ENCODE measurements at regions not wholly inside any gene's neighbourhood (a gene's known extent, or its start where the extent isn't known, plus 50 kb on each side); places are given as distances from the start of the nearest gene placed in this dataset.

DNA sequence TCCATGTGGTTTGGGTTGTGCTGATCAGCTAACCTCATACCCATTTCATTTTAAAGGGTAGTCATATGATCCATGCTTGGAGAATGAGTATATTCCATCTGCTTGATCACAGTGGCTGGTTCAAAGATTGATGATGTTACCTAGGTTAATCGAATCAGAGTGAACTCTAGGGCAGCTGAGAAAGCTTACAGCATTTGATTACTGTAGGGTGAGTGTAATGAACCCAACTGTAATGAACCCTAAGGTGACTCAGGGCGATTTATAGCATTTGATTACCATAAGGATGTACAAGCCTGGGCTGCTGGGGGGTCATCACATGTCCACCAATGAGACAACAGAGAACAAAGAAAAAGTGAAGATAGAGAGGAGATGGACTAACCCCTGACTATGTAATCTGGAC lies 523.1 kb downstream of the ADRA2A start:
- H4K20me1 ChIP-seq (replicated peaks; ENCODE audit: insufficient read depth): no peaks in the 10 kb centered on the region
- no peak overlapping the region for H3K4me2 ChIP-seq
- H3K79me2 ChIP-seq (replicated peaks; ENCODE audit: insufficient read depth): no peaks in the 10 kb centered on the region
- no peaks in the 10 kb centered on the region for H3F3A ChIP-seq (replicated peaks; ENCODE audit: low read depth)
- no peak overlapping the region for H3K27ac ChIP-seq (ENCODE audit: low read depth)
- H3K4me1 ChIP-seq (ENCODE audit: insufficient read depth): no peaks in the 10 kb centered on the region
- DNase-seq (ENCODE audit: low spot score) (no peak), ATAC-seq (no peak)
- TF ChIP-seq EZH2phosphoT487 (IDR thresholded peaks at IDR 0.05; ENCODE audit: unreplicated experiment) (no peak), POLR2AphosphoS5 (IDR thresholded peaks at IDR 0.05; ENCODE audit: low read depth) (no peak), JUNB (IDR thresholded peaks at IDR 0.05; ENCODE audit: unreplicated experiment) (no peak), STAT1 (IDR thresholded peaks at IDR 0.05; ENCODE audit: unreplicated experiment) (no peak), CREB1 (CRISPR knock-in tag; IDR thresholded peaks at IDR 0.05; ENCODE audit: low read depth) (no peak), EZH2 (IDR thresholded peaks at IDR 0.05; ENCODE audit: low read depth, unreplicated experiment) (no peak), ZNF462 (CRISPR knock-in tag; IDR thresholded peaks at IDR 0.05) (no peak)
- TF ChIP-seq, protein P1, sequence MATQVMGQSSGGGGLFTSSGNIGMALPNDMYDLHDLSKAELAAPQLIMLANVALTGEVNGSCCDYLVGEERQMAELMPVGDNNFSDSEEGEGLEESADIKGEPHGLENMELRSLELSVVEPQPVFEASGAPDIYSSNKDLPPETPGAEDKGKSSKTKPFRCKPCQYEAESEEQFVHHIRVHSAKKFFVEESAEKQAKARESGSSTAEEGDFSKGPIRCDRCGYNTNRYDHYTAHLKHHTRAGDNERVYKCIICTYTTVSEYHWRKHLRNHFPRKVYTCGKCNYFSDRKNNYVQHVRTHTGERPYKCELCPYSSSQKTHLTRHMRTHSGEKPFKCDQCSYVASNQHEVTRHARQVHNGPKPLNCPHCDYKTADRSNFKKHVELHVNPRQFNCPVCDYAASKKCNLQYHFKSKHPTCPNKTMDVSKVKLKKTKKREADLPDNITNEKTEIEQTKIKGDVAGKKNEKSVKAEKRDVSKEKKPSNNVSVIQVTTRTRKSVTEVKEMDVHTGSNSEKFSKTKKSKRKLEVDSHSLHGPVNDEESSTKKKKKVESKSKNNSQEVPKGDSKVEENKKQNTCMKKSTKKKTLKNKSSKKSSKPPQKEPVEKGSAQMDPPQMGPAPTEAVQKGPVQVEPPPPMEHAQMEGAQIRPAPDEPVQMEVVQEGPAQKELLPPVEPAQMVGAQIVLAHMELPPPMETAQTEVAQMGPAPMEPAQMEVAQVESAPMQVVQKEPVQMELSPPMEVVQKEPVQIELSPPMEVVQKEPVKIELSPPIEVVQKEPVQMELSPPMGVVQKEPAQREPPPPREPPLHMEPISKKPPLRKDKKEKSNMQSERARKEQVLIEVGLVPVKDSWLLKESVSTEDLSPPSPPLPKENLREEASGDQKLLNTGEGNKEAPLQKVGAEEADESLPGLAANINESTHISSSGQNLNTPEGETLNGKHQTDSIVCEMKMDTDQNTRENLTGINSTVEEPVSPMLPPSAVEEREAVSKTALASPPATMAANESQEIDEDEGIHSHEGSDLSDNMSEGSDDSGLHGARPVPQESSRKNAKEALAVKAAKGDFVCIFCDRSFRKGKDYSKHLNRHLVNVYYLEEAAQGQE (IDR thresholded peaks at IDR 0.05; ENCODE audit: unreplicated experiment): no peak
- TF ChIP-seq, protein P2, sequence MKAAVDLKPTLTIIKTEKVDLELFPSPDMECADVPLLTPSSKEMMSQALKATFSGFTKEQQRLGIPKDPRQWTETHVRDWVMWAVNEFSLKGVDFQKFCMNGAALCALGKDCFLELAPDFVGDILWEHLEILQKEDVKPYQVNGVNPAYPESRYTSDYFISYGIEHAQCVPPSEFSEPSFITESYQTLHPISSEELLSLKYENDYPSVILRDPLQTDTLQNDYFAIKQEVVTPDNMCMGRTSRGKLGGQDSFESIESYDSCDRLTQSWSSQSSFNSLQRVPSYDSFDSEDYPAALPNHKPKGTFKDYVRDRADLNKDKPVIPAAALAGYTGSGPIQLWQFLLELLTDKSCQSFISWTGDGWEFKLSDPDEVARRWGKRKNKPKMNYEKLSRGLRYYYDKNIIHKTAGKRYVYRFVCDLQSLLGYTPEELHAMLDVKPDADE (IDR thresholded peaks at IDR 0.05): no peak
- no peaks in the 10 kb centered on the region for H3K27me3 ChIP-seq (ENCODE audit: insufficient read depth)
- Mint-ChIP-seq H3K27me3 (ENCODE audit: insufficient read depth, low read depth, poor library complexity) (no peaks in the 10 kb centered on the region), H3K36me3 (ENCODE audit: low read depth) (no peaks in the 10 kb centered on the region), H3K4me1 (peaks cover 6% of the 10 kb centered on the region), H3K27ac (no peak overlapping the region), H3K9me3 (no peaks in the 10 kb centered on the region; the same call in 1 of the 3 replicates), H3K4me3 (no peak overlapping the region)
- H3K9me2 ChIP-seq (ENCODE audit: insufficient read depth): no peaks in the 10 kb centered on the region; the same call in 1 of the 2 replicates
- no peaks in the 10 kb centered on the region for H3K36me3 ChIP-seq (ENCODE audit: insufficient read depth)
- H3K4me3 ChIP-seq: no peak overlapping the region
- H2AFZ ChIP-seq: no peak overlapping the region
